Neural progenitor cell (in vitro differentiated cells): ENCODE measurements at regions not wholly inside any gene's neighbourhood (a gene's known extent, or its start where the extent isn't known, plus 50 kb on each side); places are given as distances from the start of the nearest gene placed in this dataset.

Experiments used
- DNase-seq: peaks from one replicate; pipeline ENCODE4 v3.0.0-alpha.2; 2016; ENCODE audit warnings: low spot score
- H2AFZ ChIP-seq: fragments of 200-600 bp; sonication (generic); replicated peaks from 2 replicates; pipeline ENCODE4 v1.6.1; 2016; ENCODE audit warnings: antibody characterized with exemption
- H3F3A ChIP-seq: fragments of 200-600 bp; sonication (generic); 2 replicates; pipeline ENCODE4 v1.6.1; 2016; ENCODE audit warnings: antibody characterized with exemption, low read depth
- H3K27ac ChIP-seq: fragments of 200-600 bp; sonication (generic); 2 replicates; pipeline ENCODE4 v1.5.1; 2016; ENCODE audit warnings: mild to moderate bottlenecking
- H3K27me3 ChIP-seq: fragments of 200-600 bp; sonication (generic); 2 replicates; pipeline ENCODE4 v1.6.1; 2016; ENCODE audit warnings: mild to moderate bottlenecking, moderate library complexity
- H3K36me3 ChIP-seq: fragments of 200-600 bp; sonication (generic); 2 replicates; pipeline ENCODE4 v1.5.1; 2016
- H3K4me1 ChIP-seq: fragments of 200-600 bp; sonication (generic); 2 replicates; pipeline ENCODE4 v1.6.1; 2016; ENCODE audit warnings: mixed run types
- H3K4me2 ChIP-seq: fragments of 200-600 bp; sonication (generic); 2 replicates; pipeline ENCODE4 v1.6.1; 2016
- H3K4me3 ChIP-seq: fragments of 200-600 bp; sonication (generic); 2 replicates; pipeline ENCODE4 v1.5.1; 2016
- H3K79me2 ChIP-seq: fragments of 200-600 bp; sonication (generic); 2 replicates; pipeline ENCODE4 v1.6.1; 2016; ENCODE audit warnings: low read depth
- H3K9ac ChIP-seq: fragments of 200-600 bp; sonication (generic); 2 replicates; pipeline ENCODE4 v1.6.1; 2016
- H3K9me3 ChIP-seq: fragments of 200-600 bp; sonication (generic); 2 replicates; pipeline ENCODE4 v1.5.1; 2016; ENCODE audit warnings: low read depth
- H4K20me1 ChIP-seq: fragments of 200-600 bp; sonication (generic); 2 replicates; pipeline ENCODE4 v1.6.1; 2016; ENCODE audit warnings: low read depth
- H3K27ac Mint-ChIP-seq: 3 replicates; pipeline ENCODE4 v1.8.0; 2021; ENCODE audit warnings: mixed read lengths
- H3K27me3 Mint-ChIP-seq: 2 replicates; pipeline ENCODE4 v1.8.0; 2022; ENCODE audit warnings: low read depth, mild to moderate bottlenecking, inconsistent platforms, moderate library complexity, mixed read lengths; ENCODE audit not compliant: insufficient read depth
- H3K36me3 Mint-ChIP-seq: 3 replicates; pipeline ENCODE4 v1.8.0; 2021; ENCODE audit warnings: mixed read lengths
- H3K4me1 Mint-ChIP-seq: 3 replicates; pipeline ENCODE4 v1.8.0; 2021; ENCODE audit warnings: mixed read lengths
- H3K4me3 Mint-ChIP-seq: 3 replicates; pipeline ENCODE4 v1.8.0; 2021; ENCODE audit warnings: mild to moderate bottlenecking, moderate library complexity, mixed read lengths
- H3K9me3 Mint-ChIP-seq: 3 replicates; pipeline ENCODE4 v1.8.0; 2020; ENCODE audit warnings: mixed read lengths
- CTCF ChIP-seq: fragments of 200-600 bp; sonication (generic); IDR thresholded peaks from 2 replicates; pipeline ENCODE4 v1.5.1; 2017; ENCODE audit warnings: antibody characterized with exemption, mild to moderate bottlenecking
- EZH2 ChIP-seq: fragments of 200-600 bp; sonication (generic); IDR thresholded peaks from 2 replicates; pipeline ENCODE4 v1.6.1; 2017; ENCODE audit warnings: antibody characterized with exemption, mild to moderate bottlenecking, moderate library complexity
- EZH2phosphoT487 ChIP-seq: fragments of 200-600 bp; sonication (generic); IDR thresholded peaks from 2 replicates; pipeline ENCODE4 v1.6.1; 2017; ENCODE audit warnings: antibody characterized with exemption

GRCh38 chr12:22971701-22972191, 346.8 kb downstream of the ETNK1 start:
- H3K27ac ChIP-seq: no peak overlapping the region
- Mint-ChIP-seq H3K9me3 (no peaks in the 10 kb centered on the region), H3K4me3 (no peak overlapping the region), H3K36me3 (no peaks in the 10 kb centered on the region), H3K27ac (no peak overlapping the region), H3K4me1 (peaks cover 3% of the 10 kb centered on the region), H3K27me3 (no peaks in the 10 kb centered on the region)
- no peaks in the 10 kb centered on the region for H4K20me1 ChIP-seq
- no peak for DNase-seq
- no peak overlapping the region for H3K4me2 ChIP-seq
- H3K9me3 ChIP-seq: no peaks in the 10 kb centered on the region
- H3K27me3 ChIP-seq: no peaks in the 10 kb centered on the region
- no peak overlapping the region for H3K9ac ChIP-seq
- H3K36me3 ChIP-seq: no peaks in the 10 kb centered on the region
- no peak overlapping the region for H2AFZ ChIP-seq
- TF ChIP-seq EZH2: no peak
- no peak for TF ChIP-seq EZH2phosphoT487
- no peak for TF ChIP-seq CTCF
- H3K4me3 ChIP-seq: no peak overlapping the region
- H3K79me2 ChIP-seq: no peaks in the 10 kb centered on the region
- H3K4me1 ChIP-seq: peaks cover 5% of the 10 kb centered on the region
- no peaks in the 10 kb centered on the region for H3F3A ChIP-seq

GRCh38 chr12:22974865-22975264, 349.9 kb downstream of the ETNK1 start:
- H3K4me1 Mint-ChIP-seq: peaks cover 3% of the 10 kb centered on the region
- no peak overlapping the region for H3K4me2 ChIP-seq
- no peaks in the 10 kb centered on the region for H3K36me3 Mint-ChIP-seq
- H3K4me3 ChIP-seq: no peak overlapping the region
- H3F3A ChIP-seq: no peaks in the 10 kb centered on the region
- H3K79me2 ChIP-seq: no peaks in the 10 kb centered on the region
- no peak overlapping the region for H3K27ac ChIP-seq
- H3K4me1 ChIP-seq: peaks cover 3% of the 10 kb centered on the region
- no peak overlapping the region for H2AFZ ChIP-seq
- no peaks in the 10 kb centered on the region for H4K20me1 ChIP-seq
- TF ChIP-seq EZH2phosphoT487 (no peak), EZH2 (no peak), CTCF (no peak)
- no peak overlapping the region for H3K4me3 Mint-ChIP-seq
- no peaks in the 10 kb centered on the region for H3K9me3 Mint-ChIP-seq
- no peaks in the 10 kb centered on the region for H3K36me3 ChIP-seq
- H3K9me3 ChIP-seq: no peaks in the 10 kb centered on the region
- H3K27me3 ChIP-seq: no peaks in the 10 kb centered on the region
- H3K27me3 Mint-ChIP-seq: no peaks in the 10 kb centered on the region
- no peak overlapping the region for H3K9ac ChIP-seq
- no peak overlapping the region for H3K27ac Mint-ChIP-seq
- no peak for DNase-seq

DNA sequence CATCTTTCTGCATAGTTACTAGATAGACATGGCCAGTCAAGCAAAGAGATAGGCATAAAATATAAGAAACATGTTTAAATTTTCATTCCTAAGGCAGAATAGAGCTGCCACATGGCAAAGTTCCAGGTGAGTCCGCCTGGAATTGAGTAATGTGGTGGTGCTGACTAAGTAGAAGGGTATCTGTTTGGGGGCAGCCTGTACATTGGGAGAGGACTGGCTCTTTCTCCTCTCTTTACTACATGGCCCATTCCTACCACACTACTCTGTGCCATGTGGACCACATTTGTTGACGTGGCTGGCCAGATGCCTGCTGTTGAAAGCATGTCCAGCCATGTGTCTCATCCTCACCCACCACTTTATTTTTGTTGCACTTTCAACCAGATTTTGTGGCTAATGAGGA, 354.0 kb downstream of the ETNK1 start:
- H3K4me1 Mint-ChIP-seq: peaks cover 21% of the 10 kb centered on the region
- Histone ChIP-seq H3K4me3 (no peak overlapping the region), H3K27ac (no peak overlapping the region), H3K4me1 (peaks cover 15% of the 10 kb centered on the region), H2AFZ (no peak overlapping the region), H3K9ac (no peak overlapping the region), H3K4me2 (no peak overlapping the region), H3K36me3 (no peaks in the 10 kb centered on the region), H3K27me3 (no peaks in the 10 kb centered on the region), H3F3A (peaks cover 4% of the 10 kb centered on the region), H3K79me2 (no peaks in the 10 kb centered on the region), H3K9me3 (no peaks in the 10 kb centered on the region), H4K20me1 (no peaks in the 10 kb centered on the region)
- H3K9me3 Mint-ChIP-seq: no peaks in the 10 kb centered on the region
- H3K4me3 Mint-ChIP-seq: no peak overlapping the region
- H3K36me3 Mint-ChIP-seq: peaks cover 2% of the 10 kb centered on the region
- no peaks in the 10 kb centered on the region for H3K27me3 Mint-ChIP-seq
- TF ChIP-seq CTCF (no peak), EZH2 (no peak)
- no peak for DNase-seq
- H3K27ac Mint-ChIP-seq: no peak overlapping the region
